ENCODE measurements at regions not wholly inside any gene's neighbourhood (a gene's known extent, or its start where the extent isn't known, plus 50 kb on each side); places are given as distances from the start of the nearest gene placed in this dataset.
"Not testable (repeated sequence)": the region's sequence is repeated elsewhere in the genome, so short reads cannot be mapped to it uniquely, and the experiment has no call there.

GRCh38 chr1:610538-610937, 75.9 kb downstream of the OR4F16 start:
- H2AFZ ChIP-seq (ENCODE audit: insufficient read depth, low read depth, low read length, poor library complexity, severe bottlenecking); H3K4me1 Mint-ChIP-seq; ATAC-seq (ENCODE audit: low read depth); H4K20me1 ChIP-seq (ENCODE audit: control insufficient read depth, insufficient read depth, low read length, poor library complexity, severe bottlenecking); DNase-seq; H3K4me1 ChIP-seq (ENCODE audit: control insufficient read depth in 2 of 2, insufficient read depth in 2 of 2, low read length in 2 of 2); H3K79me2 ChIP-seq (ENCODE audit: control insufficient read depth, insufficient read depth, low read length); H3K27me3 ChIP-seq (replicated peaks in 1 of 4; ENCODE audit: control extremely low read depth in 1 of 4, control insufficient read depth in 3 of 4, insufficient read depth in 4 of 4, low read length in 3 of 4); H3K9me3 ChIP-seq (ENCODE audit: control extremely low read depth in 1 of 3, control insufficient read depth in 2 of 3, insufficient read depth in 1 of 3, low read length in 2 of 3); CTCF ChIA-PET; H3K27ac ChIP-seq (ENCODE audit: low read length in 2 of 2); H3K4me3 Mint-ChIP-seq; intact Hi-C loops (cut with micrococcal nuclease); H3K27ac Mint-ChIP-seq; H3K27me3 Mint-ChIP-seq; POLR2A ChIA-PET; H3K9ac ChIP-seq (ENCODE audit: low read length); H3K4me3 ChIP-seq (ENCODE audit: control extremely low read depth in 1 of 5, extremely low read depth in 1 of 5, insufficient read depth in 1 of 5, low read depth in 2 of 5, low read length in 4 of 5); H3K9me3 Mint-ChIP-seq (ENCODE audit: insufficient read depth); H3K36me3 ChIP-seq (replicated peaks in 1 of 2; ENCODE audit: control extremely low read depth in 1 of 2, control insufficient read depth in 1 of 2, extremely low read depth in 1 of 2, insufficient read depth in 2 of 2, low read length in 1 of 2); H3K4me2 ChIP-seq (replicated peaks; ENCODE audit: low read depth, low read length, poor library complexity, severe bottlenecking): not testable (repeated sequence)
- no CpG with 5 or more reads among the region's 33 CpGs for WGBS (ENCODE audit: insufficient coverage)

- H3K79me2 ChIP-seq (ENCODE audit: control insufficient read depth, insufficient read depth, low read length); CTCF ChIA-PET; H3K9me3 ChIP-seq (ENCODE audit: control extremely low read depth in 1 of 3, control insufficient read depth in 2 of 3, insufficient read depth in 1 of 3, low read length in 2 of 3); H3K4me3 Mint-ChIP-seq; H2AFZ ChIP-seq (ENCODE audit: insufficient read depth, low read depth, low read length, poor library complexity, severe bottlenecking); H3K27me3 ChIP-seq (replicated peaks in 1 of 4; ENCODE audit: control extremely low read depth in 1 of 4, control insufficient read depth in 3 of 4, insufficient read depth in 4 of 4, low read length in 3 of 4); POLR2A ChIA-PET; ATAC-seq (ENCODE audit: low read depth); H3K27ac Mint-ChIP-seq; H3K4me1 ChIP-seq (ENCODE audit: control insufficient read depth in 2 of 2, insufficient read depth in 2 of 2, low read length in 2 of 2); DNase-seq; H3K27me3 Mint-ChIP-seq; H3K4me2 ChIP-seq (replicated peaks; ENCODE audit: low read depth, low read length, poor library complexity, severe bottlenecking); H3K4me1 Mint-ChIP-seq; intact Hi-C loops (cut with micrococcal nuclease); H3K27ac ChIP-seq (ENCODE audit: low read length in 2 of 2); H4K20me1 ChIP-seq (ENCODE audit: control insufficient read depth, insufficient read depth, low read length, poor library complexity, severe bottlenecking); H3K4me3 ChIP-seq (ENCODE audit: control extremely low read depth in 1 of 5, extremely low read depth in 1 of 5, insufficient read depth in 1 of 5, low read depth in 2 of 5, low read length in 4 of 5); H3K9me3 Mint-ChIP-seq (ENCODE audit: insufficient read depth); H3K9ac ChIP-seq (ENCODE audit: low read length); H3K36me3 ChIP-seq (replicated peaks in 1 of 2; ENCODE audit: control extremely low read depth in 1 of 2, control insufficient read depth in 1 of 2, extremely low read depth in 1 of 2, insufficient read depth in 2 of 2, low read length in 1 of 2): not testable (repeated sequence)
- no CpG with 5 or more reads among the region's 24 CpGs for WGBS (ENCODE audit: insufficient coverage)
These were observed 77.3 kb downstream of the OR4F16 start for GRCh38 chr1:609161-609560.

GRCh38 chr1:605279-605678, 81.2 kb downstream of the OR4F16 start:
- H3K27me3 ChIP-seq (replicated peaks in 1 of 4; ENCODE audit: control extremely low read depth in 1 of 4, control insufficient read depth in 3 of 4, insufficient read depth in 4 of 4, low read length in 3 of 4); ATAC-seq (ENCODE audit: low read depth); POLR2A ChIA-PET; H3K36me3 ChIP-seq (replicated peaks in 1 of 2; ENCODE audit: control extremely low read depth in 1 of 2, control insufficient read depth in 1 of 2, extremely low read depth in 1 of 2, insufficient read depth in 2 of 2, low read length in 1 of 2); H3K4me3 ChIP-seq (ENCODE audit: control extremely low read depth in 1 of 5, extremely low read depth in 1 of 5, insufficient read depth in 1 of 5, low read depth in 2 of 5, low read length in 4 of 5); H3K27ac ChIP-seq (ENCODE audit: low read length in 2 of 2); DNase-seq; H3K27me3 Mint-ChIP-seq; H3K4me1 Mint-ChIP-seq; H4K20me1 ChIP-seq (ENCODE audit: control insufficient read depth, insufficient read depth, low read length, poor library complexity, severe bottlenecking); H3K9me3 ChIP-seq (ENCODE audit: control extremely low read depth in 1 of 3, control insufficient read depth in 2 of 3, insufficient read depth in 1 of 3, low read length in 2 of 3); H3K9ac ChIP-seq (ENCODE audit: low read length); H2AFZ ChIP-seq (ENCODE audit: insufficient read depth, low read depth, low read length, poor library complexity, severe bottlenecking); H3K9me3 Mint-ChIP-seq (ENCODE audit: insufficient read depth); CTCF ChIA-PET; H3K79me2 ChIP-seq (ENCODE audit: control insufficient read depth, insufficient read depth, low read length); H3K4me3 Mint-ChIP-seq; H3K27ac Mint-ChIP-seq; H3K4me1 ChIP-seq (ENCODE audit: control insufficient read depth in 2 of 2, insufficient read depth in 2 of 2, low read length in 2 of 2); intact Hi-C loops (cut with micrococcal nuclease); H3K4me2 ChIP-seq (replicated peaks; ENCODE audit: low read depth, low read length, poor library complexity, severe bottlenecking): not testable (repeated sequence)
- WGBS (ENCODE audit: insufficient coverage), result no CpG with 5 or more reads among the region's 27 CpGs

GRCh38 chr1:588211-588610, 98.2 kb downstream of the OR4F16 start:
- H3K27ac ChIP-seq (ENCODE audit: low read length in 2 of 2); CTCF ChIA-PET; H3K9ac ChIP-seq (ENCODE audit: low read length); intact Hi-C loops (cut with micrococcal nuclease); H3K4me1 Mint-ChIP-seq; H3K4me2 ChIP-seq (replicated peaks; ENCODE audit: low read depth, low read length, poor library complexity, severe bottlenecking); H3K27me3 ChIP-seq (replicated peaks in 1 of 4; ENCODE audit: control extremely low read depth in 1 of 4, control insufficient read depth in 3 of 4, insufficient read depth in 4 of 4, low read length in 3 of 4); ATAC-seq (ENCODE audit: low read depth); H4K20me1 ChIP-seq (ENCODE audit: control insufficient read depth, insufficient read depth, low read length, poor library complexity, severe bottlenecking); H2AFZ ChIP-seq (ENCODE audit: insufficient read depth, low read depth, low read length, poor library complexity, severe bottlenecking); H3K9me3 ChIP-seq (ENCODE audit: control extremely low read depth in 1 of 3, control insufficient read depth in 2 of 3, insufficient read depth in 1 of 3, low read length in 2 of 3); H3K36me3 ChIP-seq (replicated peaks in 1 of 2; ENCODE audit: control extremely low read depth in 1 of 2, control insufficient read depth in 1 of 2, extremely low read depth in 1 of 2, insufficient read depth in 2 of 2, low read length in 1 of 2); DNase-seq; H3K79me2 ChIP-seq (ENCODE audit: control insufficient read depth, insufficient read depth, low read length); H3K27ac Mint-ChIP-seq; POLR2A ChIA-PET; H3K4me1 ChIP-seq (ENCODE audit: control insufficient read depth in 2 of 2, insufficient read depth in 2 of 2, low read length in 2 of 2); H3K9me3 Mint-ChIP-seq (ENCODE audit: insufficient read depth); H3K4me3 ChIP-seq (ENCODE audit: control extremely low read depth in 1 of 5, extremely low read depth in 1 of 5, insufficient read depth in 1 of 5, low read depth in 2 of 5, low read length in 4 of 5); H3K27me3 Mint-ChIP-seq; H3K4me3 Mint-ChIP-seq: not testable (repeated sequence)
- 95% methylated on average over 4 of the region's 8 CpGs for WGBS (ENCODE audit: insufficient coverage)

Measured in B cell (primary cell).